Middle frontal gyrus (tissue), 1 donor: ENCODE measurements at regions not wholly inside any gene's neighbourhood (a gene's known extent, or its start where the extent isn't known, plus 50 kb on each side); places are given as distances from the start of the nearest gene placed in this dataset.
"Not testable (repeated sequence)": the region's sequence is repeated elsewhere in the genome, so short reads cannot be mapped to it uniquely, and the experiment has no call there.

Source experiments
- DNase-seq: peaks from one replicate; pipeline ENCODE4 v3.0.0-alpha.2; 2015; ENCODE audit warnings: low spot score; ENCODE audit errors: extremely low spot score

- no peak for DNase-seq
These were observed 542.2 kb upstream of the EPHA5 start for GRCh38 chr4:66212489-66212888.

GRCh38 chr4:66204534-66205247 lies 534.4 kb upstream of the EPHA5 start:
- no peak for DNase-seq

GRCh38 chr4:66202870-66203269 lies 532.6 kb upstream of the EPHA5 start:
- no peak for DNase-seq

GRCh38 chr4:66197451-66197850 lies 527.2 kb upstream of the EPHA5 start:
- DNase-seq: no peak

- no peak for DNase-seq
These were observed 523.2 kb upstream of the EPHA5 start for GRCh38 chr4:66193487-66193886.

- DNase-seq: no peak
These were observed 517.0 kb upstream of the EPHA5 start for GRCh38 chr4:66187175-66187720.

GRCh38 chr4:66186095-66186494 lies 515.8 kb upstream of the EPHA5 start:
- no peak for DNase-seq

GRCh38 chr4:66182636-66183035 lies 512.3 kb upstream of the EPHA5 start:
- DNase-seq: no peak

GRCh38 chr4:66178906-66179305 lies 508.6 kb upstream of the EPHA5 start:
- no peak for DNase-seq

- no peak for DNase-seq
These were observed 499.1 kb upstream of the EPHA5 start for GRCh38 chr4:66169341-66169740.

- DNase-seq: no peak
These were observed 494.6 kb upstream of the EPHA5 start for GRCh38 chr4:66164869-66165268.

GRCh38 chr4:66160606-66161005 lies 490.3 kb upstream of the EPHA5 start:
- DNase-seq: no peak

- no peak for DNase-seq
These were observed 487.3 kb upstream of the EPHA5 start for GRCh38 chr4:66157594-66157993.

- DNase-seq: no peak
These were observed 459.8 kb upstream of the EPHA5 start for GRCh38 chr4:66130042-66130441.

- DNase-seq: no peak
These were observed 453.6 kb upstream of the EPHA5 start for GRCh38 chr4:66123831-66124413.

- no peak for DNase-seq
These were observed 452.9 kb upstream of the EPHA5 start for GRCh38 chr4:66123190-66123589.

GRCh38 chr4:66115231-66115630 lies 444.9 kb upstream of the EPHA5 start:
- not testable (repeated sequence) for DNase-seq

- no peak for DNase-seq
These were observed 438.6 kb upstream of the EPHA5 start for GRCh38 chr4:66108898-66109297.

- no peak for DNase-seq
These were observed 426.9 kb upstream of the EPHA5 start for GRCh38 chr4:66097218-66097617.

- no peak for DNase-seq
These were observed 424.8 kb upstream of the EPHA5 start for GRCh38 chr4:66095065-66095464.

GRCh38 chr4:66094070-66094469 lies 423.8 kb upstream of the EPHA5 start:
- no peak for DNase-seq

GRCh38 chr4:66091786-66092185 lies 421.5 kb upstream of the EPHA5 start:
- no peak for DNase-seq

GRCh38 chr4:66073961-66074360 lies 403.7 kb upstream of the EPHA5 start:
- DNase-seq: no peak
